Liver (tissue), 8 donors: ENCODE measurements at regions not wholly inside any gene's neighbourhood (a gene's known extent, or its start where the extent isn't known, plus 50 kb on each side); places are given as distances from the start of the nearest gene placed in this dataset.

Experiments used
- DNase-seq: peaks from one replicate; pipeline ENCODE4 v3.0.0-alpha.2; 2017; ENCODE audit warnings: low spot score
- H3K27ac ChIP-seq, 2 donors: one replicate each; pipeline ENCODE4 v1.7.0; 2013; ENCODE audit warnings: inconsistent platforms in 2 of 2, low read length in 2 of 2, control low read depth in 1 of 2, low read depth in 1 of 2, mild to moderate bottlenecking in 1 of 2
- H3K27me3 ChIP-seq, 4 donors: one replicate each; pipeline versions ENCODE4 v1.6.1 to v1.7.0; 2013; ENCODE audit warnings: low read length in 3 of 4, inconsistent platforms in 1 of 4, mild to moderate bottlenecking in 1 of 4, moderate library complexity in 1 of 4; ENCODE audit not compliant: control insufficient read depth in 4 of 4, insufficient read depth in 4 of 4
- H3K36me3 ChIP-seq, 4 donors: one replicate each; pipeline versions ENCODE4 v1.6.1 to v1.7.0; 2013; ENCODE audit warnings: low read length in 3 of 4, mild to moderate bottlenecking in 3 of 4, low read depth in 1 of 4, moderate library complexity in 1 of 4; ENCODE audit not compliant: control insufficient read depth in 4 of 4, insufficient read depth in 3 of 4
- H3K4me1 ChIP-seq, 4 donors: one replicate each; pipeline versions ENCODE4 v1.6.1 to v1.7.0; 2013; ENCODE audit warnings: low read length in 3 of 4, mild to moderate bottlenecking in 3 of 4, moderate library complexity in 1 of 4; ENCODE audit not compliant: control insufficient read depth in 4 of 4, insufficient read depth in 4 of 4
- H3K4me3 ChIP-seq, 3 donors: one replicate each; pipeline versions ENCODE4 v1.6.1 to v1.7.0; 2013; ENCODE audit warnings: low read length in 3 of 3, control low read depth in 1 of 3, low read depth in 1 of 3, mild to moderate bottlenecking in 1 of 3
- H3K9ac ChIP-seq, 2 donors: one replicate each; pipeline ENCODE4 v1.7.0; 2013; ENCODE audit warnings: low read length in 2 of 2, mild to moderate bottlenecking in 2 of 2, moderate library complexity in 2 of 2, control low read depth in 1 of 2, low read depth in 1 of 2
- H3K9me3 ChIP-seq, 4 donors: one replicate each; pipeline versions ENCODE4 v1.6.1 to v1.7.0; 2013; ENCODE audit warnings: low read length in 3 of 4; ENCODE audit not compliant: control insufficient read depth in 4 of 4
- EGR1 ChIP-seq, 2 donors: IDR thresholded peaks; 2 replicates each; pipeline ENCODE4 v1.6.1; 2016 to 2018; ENCODE audit warnings: antibody characterized with exemption in 2 of 2, low read depth in 2 of 2
- FOXA1 ChIP-seq: IDR thresholded peaks from 2 replicates; pipeline ENCODE4 v1.6.1; 2016; ENCODE audit warnings: antibody characterized with exemption
- FOXA2 ChIP-seq: IDR thresholded peaks from 2 replicates; pipeline ENCODE4 v1.6.1; 2016; ENCODE audit warnings: antibody characterized with exemption
- GABPA ChIP-seq, 2 donors: IDR thresholded peaks in 1 of 2; conservative IDR thresholded peaks in 1 of 2; 2 replicates each; pipeline ENCODE4 v1.6.1; 2016; ENCODE audit warnings: antibody characterized with exemption in 2 of 2, mild to moderate bottlenecking in 1 of 2, moderate library complexity in 1 of 2
- HNF4A ChIP-seq, 2 donors: conservative IDR thresholded peaks; 2 replicates each; pipeline ENCODE4 v1.6.1; 2016; ENCODE audit warnings: antibody characterized with exemption in 2 of 2, mild to moderate bottlenecking in 2 of 2
- HNF4G ChIP-seq: IDR thresholded peaks from 2 replicates; pipeline ENCODE4 v1.6.1; 2016; ENCODE audit warnings: antibody characterized with exemption
- JUND ChIP-seq, 2 donors: IDR thresholded peaks; 2 replicates each; pipeline ENCODE4 v1.6.1; 2016; ENCODE audit warnings: antibody characterized with exemption in 2 of 2
- RAD21 ChIP-seq, 2 donors: IDR thresholded peaks; 2 replicates each; pipeline ENCODE4 v1.6.1; 2016; ENCODE audit warnings: antibody characterized with exemption in 2 of 2, mild to moderate bottlenecking in 2 of 2
- RXRA ChIP-seq, 2 donors: IDR thresholded peaks; 2 replicates each; pipeline ENCODE4 v1.6.1; 2017 to 2018; ENCODE audit warnings: antibody characterized with exemption in 2 of 2, mild to moderate bottlenecking in 1 of 2
- SP1 ChIP-seq: IDR thresholded peaks from 2 replicates; pipeline ENCODE4 v1.6.1; 2018; ENCODE audit warnings: antibody characterized with exemption, mild to moderate bottlenecking
- YY1 ChIP-seq: IDR thresholded peaks from 2 replicates; pipeline ENCODE4 v1.6.1; 2016; ENCODE audit warnings: antibody characterized with exemption, mild to moderate bottlenecking
- WGBS: extraction: QIAGEN DNeasy Blood & Tissue Kit; methylation state at CpG from one replicate; pipeline ENCODE4 v1.1.7; 2013; 5-methylcytosine and 5-hydroxymethylcytosine counted together
- TF ChIP-seq, protein P1 (sequence below): IDR thresholded peaks from 2 replicates; pipeline ENCODE4 v1.6.1; 2016; ENCODE audit warnings: antibody characterized with exemption
- TF ChIP-seq, protein P2 (sequence below): IDR thresholded peaks from 2 replicates; pipeline ENCODE4 v1.6.1; 2016; ENCODE audit warnings: antibody characterized with exemption
- TF ChIP-seq, protein P3 (sequence below): fragments of 150-350 bp; IDR thresholded peaks from 2 replicates; pipeline ENCODE4 v1.5.1; 2017; ENCODE audit warnings: improper control_type of control experiment, low read depth, low read length; ENCODE audit not compliant: missing input control
- TF ChIP-seq, protein P4 (sequence below): IDR thresholded peaks from 2 replicates; pipeline ENCODE4 v1.6.1; 2016; ENCODE audit warnings: antibody characterized with exemption
- donor health status: healthy.
- donor health status: healthy.
- donor health status: healthy.
- donor health status: healthy.
- donor health status: healthy.

DNA sequence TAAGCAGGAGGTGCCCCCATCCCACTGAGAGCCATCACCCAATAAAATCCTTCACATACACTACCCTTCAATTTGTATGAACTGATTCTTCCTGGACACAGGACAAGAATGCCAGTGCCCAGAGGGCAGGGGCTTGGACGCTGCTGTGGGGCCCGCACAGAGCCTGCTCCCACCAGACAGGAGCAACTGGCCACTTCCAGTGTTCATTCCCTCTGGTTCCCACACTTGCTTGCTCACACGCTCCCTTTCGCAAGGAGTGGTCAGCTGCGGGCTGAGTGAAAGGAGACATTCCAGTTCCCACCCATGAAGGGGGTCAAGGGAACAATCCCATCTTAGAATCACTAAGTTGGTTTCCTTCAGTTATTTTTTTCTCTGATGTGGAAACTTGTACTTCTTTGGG lies 314.5 kb upstream of the ACO1 start:
- Histone ChIP-seq H3K27me3 (no peaks in the 10 kb centered on the region), H3K36me3 (no peaks in the 10 kb centered on the region), H3K9me3 (no peaks in the 10 kb centered on the region), H3K9ac (no peak overlapping the region), H3K4me1 (no peaks in the 10 kb centered on the region), H3K27ac (no peak overlapping the region), H3K4me3 (no peak overlapping the region)
- WGBS, result 86% methylated on average over 5 of the region's 5 CpGs
- DNase-seq, result no peak
- TF ChIP-seq, protein P1, sequence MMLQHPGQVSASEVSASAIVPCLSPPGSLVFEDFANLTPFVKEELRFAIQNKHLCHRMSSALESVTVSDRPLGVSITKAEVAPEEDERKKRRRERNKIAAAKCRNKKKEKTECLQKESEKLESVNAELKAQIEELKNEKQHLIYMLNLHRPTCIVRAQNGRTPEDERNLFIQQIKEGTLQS, result no peak
- TF ChIP-seq SP1 (no peak), HNF4A (conservative IDR thresholded peaks at IDR 0.05) (no peak), FOXA2 (no peak)
- TF ChIP-seq, protein P2, sequence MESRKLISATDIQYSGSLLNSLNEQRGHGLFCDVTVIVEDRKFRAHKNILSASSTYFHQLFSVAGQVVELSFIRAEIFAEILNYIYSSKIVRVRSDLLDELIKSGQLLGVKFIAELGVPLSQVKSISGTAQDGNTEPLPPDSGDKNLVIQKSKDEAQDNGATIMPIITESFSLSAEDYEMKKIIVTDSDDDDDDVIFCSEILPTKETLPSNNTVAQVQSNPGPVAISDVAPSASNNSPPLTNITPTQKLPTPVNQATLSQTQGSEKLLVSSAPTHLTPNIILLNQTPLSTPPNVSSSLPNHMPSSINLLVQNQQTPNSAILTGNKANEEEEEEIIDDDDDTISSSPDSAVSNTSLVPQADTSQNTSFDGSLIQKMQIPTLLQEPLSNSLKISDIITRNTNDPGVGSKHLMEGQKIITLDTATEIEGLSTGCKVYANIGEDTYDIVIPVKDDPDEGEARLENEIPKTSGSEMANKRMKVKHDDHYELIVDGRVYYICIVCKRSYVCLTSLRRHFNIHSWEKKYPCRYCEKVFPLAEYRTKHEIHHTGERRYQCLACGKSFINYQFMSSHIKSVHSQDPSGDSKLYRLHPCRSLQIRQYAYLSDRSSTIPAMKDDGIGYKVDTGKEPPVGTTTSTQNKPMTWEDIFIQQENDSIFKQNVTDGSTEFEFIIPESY, result no peak
- TF ChIP-seq, protein P3, sequence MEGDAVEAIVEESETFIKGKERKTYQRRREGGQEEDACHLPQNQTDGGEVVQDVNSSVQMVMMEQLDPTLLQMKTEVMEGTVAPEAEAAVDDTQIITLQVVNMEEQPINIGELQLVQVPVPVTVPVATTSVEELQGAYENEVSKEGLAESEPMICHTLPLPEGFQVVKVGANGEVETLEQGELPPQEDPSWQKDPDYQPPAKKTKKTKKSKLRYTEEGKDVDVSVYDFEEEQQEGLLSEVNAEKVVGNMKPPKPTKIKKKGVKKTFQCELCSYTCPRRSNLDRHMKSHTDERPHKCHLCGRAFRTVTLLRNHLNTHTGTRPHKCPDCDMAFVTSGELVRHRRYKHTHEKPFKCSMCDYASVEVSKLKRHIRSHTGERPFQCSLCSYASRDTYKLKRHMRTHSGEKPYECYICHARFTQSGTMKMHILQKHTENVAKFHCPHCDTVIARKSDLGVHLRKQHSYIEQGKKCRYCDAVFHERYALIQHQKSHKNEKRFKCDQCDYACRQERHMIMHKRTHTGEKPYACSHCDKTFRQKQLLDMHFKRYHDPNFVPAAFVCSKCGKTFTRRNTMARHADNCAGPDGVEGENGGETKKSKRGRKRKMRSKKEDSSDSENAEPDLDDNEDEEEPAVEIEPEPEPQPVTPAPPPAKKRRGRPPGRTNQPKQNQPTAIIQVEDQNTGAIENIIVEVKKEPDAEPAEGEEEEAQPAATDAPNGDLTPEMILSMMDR, result no peak

DNA sequence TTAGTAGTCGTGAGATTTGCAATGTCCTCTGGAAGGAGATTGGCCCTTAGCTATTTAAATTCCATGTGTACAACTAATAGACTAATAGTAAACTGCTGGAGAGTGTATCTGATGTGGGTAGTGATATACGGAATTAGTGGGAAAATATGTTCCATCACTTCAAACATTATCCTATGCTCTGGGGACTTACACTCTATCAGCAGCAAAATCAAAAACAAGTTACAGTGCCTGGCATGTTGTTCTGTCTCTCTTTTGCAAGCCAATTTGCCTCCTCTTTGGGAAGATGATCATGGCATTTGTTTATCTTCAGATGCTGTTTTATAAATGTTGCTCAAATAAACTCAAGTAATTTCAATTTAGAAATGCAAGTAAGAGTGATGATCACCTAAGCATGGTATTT lies 311.9 kb upstream of the ACO1 start:
- 43% methylated on average over 2 of the region's 2 CpGs for WGBS
- no peak overlapping the region for H3K9ac ChIP-seq
- TF ChIP-seq HNF4A (conservative IDR thresholded peaks at IDR 0.05), result no peak
- TF ChIP-seq, protein P1, result no peak
- TF ChIP-seq HNF4G, result no peak
- TF ChIP-seq RXRA (IDR thresholded peaks at IDR 0.05), result no peak
- no peak for TF ChIP-seq RAD21 (IDR thresholded peaks at IDR 0.05)
- TF ChIP-seq JUND (IDR thresholded peaks at IDR 0.05), result no peak
- TF ChIP-seq, protein P2, result no peak
- TF ChIP-seq EGR1 (IDR thresholded peaks at IDR 0.05; ENCODE audit: low read depth in 2 of 2), result no peak
- no peak for TF ChIP-seq GABPA (IDR thresholded peaks at IDR 0.05 in 1 of 2, conservative IDR thresholded peaks at IDR 0.05 in 1 of 2)
- no peak for TF ChIP-seq FOXA1
- TF ChIP-seq, protein P4, sequence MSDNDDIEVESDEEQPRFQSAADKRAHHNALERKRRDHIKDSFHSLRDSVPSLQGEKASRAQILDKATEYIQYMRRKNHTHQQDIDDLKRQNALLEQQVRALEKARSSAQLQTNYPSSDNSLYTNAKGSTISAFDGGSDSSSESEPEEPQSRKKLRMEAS, result no peak
- TF ChIP-seq YY1, result no peak
- no peak overlapping the region for H3K27ac ChIP-seq
- no peak overlapping the region for H3K4me3 ChIP-seq
- H3K4me1 ChIP-seq, result no peaks in the 10 kb centered on the region
- no peaks in the 10 kb centered on the region for H3K27me3 ChIP-seq
- H3K36me3 ChIP-seq, result no peaks in the 10 kb centered on the region
- H3K9me3 ChIP-seq, result no peaks in the 10 kb centered on the region
- no peak for DNase-seq
